NB4 (cell line): ENCODE measurements at regions not wholly inside any gene's neighbourhood (a gene's known extent, or its start where the extent isn't known, plus 50 kb on each side); places are given as distances from the start of the nearest gene placed in this dataset.

Experiments used
- POLR2A ChIP-seq: IDR thresholded peaks from 2 replicates; pipeline ENCODE4 v1.6.1; 2011; ENCODE audit warnings: mild to moderate bottlenecking; ENCODE audit not compliant: insufficient read length; ENCODE audit errors: extremely low read depth
- TF ChIP-seq, protein P1 (sequence below): IDR thresholded peaks from one replicate; pipeline ENCODE4 v1.5.1; 2012; ENCODE audit warnings: low read depth, low read length
- TF ChIP-seq, protein P2 (sequence below): IDR thresholded peaks from 2 replicates; pipeline ENCODE4 v1.6.1; 2011; ENCODE audit warnings: low read depth, low read length

DNA sequence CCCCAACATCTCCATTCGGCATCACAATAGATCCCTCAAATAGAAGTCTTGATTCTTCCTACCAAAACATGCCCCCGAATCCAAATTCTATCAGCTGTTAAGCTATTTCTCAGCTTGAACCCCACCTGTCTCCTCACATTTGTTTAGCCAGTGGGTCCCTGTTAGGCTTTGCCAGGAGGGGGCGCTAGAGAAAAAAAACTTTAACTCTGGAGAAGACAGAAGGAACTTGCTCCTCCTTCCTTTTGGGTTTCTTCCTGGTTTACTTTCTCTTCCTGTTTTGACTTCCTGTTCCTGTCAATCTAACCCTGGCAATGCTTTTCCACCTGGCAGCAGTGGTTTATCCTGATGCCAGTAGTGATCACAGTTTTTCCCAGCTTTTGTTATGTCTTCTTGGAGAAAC is 95.6 kb upstream of the KCNK1 start:
- TF ChIP-seq, protein P1, sequence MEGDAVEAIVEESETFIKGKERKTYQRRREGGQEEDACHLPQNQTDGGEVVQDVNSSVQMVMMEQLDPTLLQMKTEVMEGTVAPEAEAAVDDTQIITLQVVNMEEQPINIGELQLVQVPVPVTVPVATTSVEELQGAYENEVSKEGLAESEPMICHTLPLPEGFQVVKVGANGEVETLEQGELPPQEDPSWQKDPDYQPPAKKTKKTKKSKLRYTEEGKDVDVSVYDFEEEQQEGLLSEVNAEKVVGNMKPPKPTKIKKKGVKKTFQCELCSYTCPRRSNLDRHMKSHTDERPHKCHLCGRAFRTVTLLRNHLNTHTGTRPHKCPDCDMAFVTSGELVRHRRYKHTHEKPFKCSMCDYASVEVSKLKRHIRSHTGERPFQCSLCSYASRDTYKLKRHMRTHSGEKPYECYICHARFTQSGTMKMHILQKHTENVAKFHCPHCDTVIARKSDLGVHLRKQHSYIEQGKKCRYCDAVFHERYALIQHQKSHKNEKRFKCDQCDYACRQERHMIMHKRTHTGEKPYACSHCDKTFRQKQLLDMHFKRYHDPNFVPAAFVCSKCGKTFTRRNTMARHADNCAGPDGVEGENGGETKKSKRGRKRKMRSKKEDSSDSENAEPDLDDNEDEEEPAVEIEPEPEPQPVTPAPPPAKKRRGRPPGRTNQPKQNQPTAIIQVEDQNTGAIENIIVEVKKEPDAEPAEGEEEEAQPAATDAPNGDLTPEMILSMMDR, result peak; percentile 67
- TF ChIP-seq POLR2A, result no peak
- TF ChIP-seq, protein P2, sequence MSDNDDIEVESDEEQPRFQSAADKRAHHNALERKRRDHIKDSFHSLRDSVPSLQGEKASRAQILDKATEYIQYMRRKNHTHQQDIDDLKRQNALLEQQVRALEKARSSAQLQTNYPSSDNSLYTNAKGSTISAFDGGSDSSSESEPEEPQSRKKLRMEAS, result no peak
